ENCODE measurements at regions not wholly inside any gene's neighbourhood (a gene's known extent, or its start where the extent isn't known, plus 50 kb on each side); places are given as distances from the start of the nearest gene placed in this dataset.
"Not testable (repeated sequence)": the region's sequence is repeated elsewhere in the genome, so short reads cannot be mapped to it uniquely, and the experiment has no call there.

DNA sequence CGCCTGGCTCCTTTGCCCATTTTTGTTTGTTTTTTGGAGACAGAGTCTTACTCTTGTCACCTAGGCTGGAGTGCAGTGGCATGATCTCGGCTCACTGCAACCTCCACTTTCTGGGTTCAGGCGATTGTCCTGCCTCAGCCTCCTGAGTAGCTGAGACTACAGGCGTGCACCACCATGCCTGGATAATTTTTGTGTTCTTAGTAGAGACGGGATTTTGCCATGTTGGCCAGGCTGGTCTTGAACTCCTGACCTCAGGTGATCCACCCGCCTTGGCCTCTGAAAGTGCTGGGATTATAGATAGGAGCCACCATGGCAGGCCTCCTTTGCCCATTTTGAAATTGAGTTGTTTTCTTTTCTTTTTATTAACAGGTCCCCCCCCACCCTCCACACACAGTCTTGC is 89.4 kb upstream of the TPTE start:
- ATAC-seq: not testable (repeated sequence)

- not testable (repeated sequence) for ATAC-seq
These were observed 88.9 kb upstream of the TPTE start for GRCh38 chr21:10432456-10432855.

GRCh38 chr21:10437977-10438376 is 83.4 kb upstream of the TPTE start:
- not testable (repeated sequence) for ATAC-seq

DNA sequence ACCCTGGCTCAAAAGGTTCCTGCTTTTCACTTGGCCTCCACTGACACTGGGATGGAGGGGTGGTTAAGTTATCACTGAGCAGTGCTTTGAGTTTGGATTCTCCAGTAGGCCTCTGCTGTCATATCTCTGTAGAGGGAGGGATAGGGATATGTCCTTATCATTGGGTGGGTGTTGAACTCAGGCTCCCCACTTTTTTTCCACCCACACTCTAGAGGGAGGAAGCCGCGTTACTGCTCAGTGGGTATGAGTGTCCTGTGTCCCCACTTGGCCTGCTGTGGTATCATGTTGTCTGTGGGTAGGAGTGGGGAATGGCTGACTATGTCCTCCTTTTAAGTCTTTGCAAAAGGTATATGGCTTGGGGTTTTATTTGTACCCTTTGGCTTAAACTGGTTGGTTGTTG is 80.7 kb upstream of the TPTE start:
- ATAC-seq: peak; percentile 28 to 44

DNA sequence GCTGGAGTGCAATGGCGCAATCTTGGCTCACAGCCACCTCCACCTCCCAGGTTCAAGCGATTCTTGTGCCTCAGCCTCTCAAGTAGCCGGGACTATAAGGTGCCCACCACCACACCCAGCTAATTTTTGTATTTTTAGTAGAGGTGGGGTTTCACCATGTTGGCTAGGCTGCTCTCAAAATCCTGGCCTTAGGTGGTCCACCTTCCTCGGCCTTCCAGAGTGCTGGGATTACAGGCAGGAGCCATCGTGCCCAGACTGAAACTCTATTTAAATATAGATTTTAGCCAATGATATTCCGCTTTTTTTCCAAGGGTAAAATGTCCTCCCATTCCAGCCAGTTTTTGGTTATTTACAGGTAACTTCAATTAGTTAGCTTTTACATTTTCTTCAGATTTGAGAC is 79.4 kb upstream of the TPTE start:
- not testable (repeated sequence) for ATAC-seq

DNA sequence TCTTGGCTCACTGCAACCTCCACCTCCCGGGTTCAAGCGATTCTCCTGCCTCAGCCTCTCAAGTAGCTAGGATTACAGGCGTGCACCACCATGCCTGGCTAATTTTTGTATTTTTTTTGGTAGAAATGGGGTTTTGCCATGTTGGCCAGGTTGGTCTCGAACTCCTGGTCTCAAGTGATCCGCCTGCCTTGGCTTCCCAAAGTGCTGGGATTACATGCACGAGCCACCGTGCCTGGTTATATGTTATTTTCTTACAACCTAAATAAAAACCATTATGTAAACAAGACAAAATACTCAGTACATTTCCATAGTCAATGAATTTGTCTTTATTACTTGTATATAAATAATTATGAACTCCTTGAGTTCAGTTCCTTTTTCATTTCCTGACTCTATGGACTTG is 75.7 kb upstream of the TPTE start:
- ATAC-seq: not testable (repeated sequence)

DNA sequence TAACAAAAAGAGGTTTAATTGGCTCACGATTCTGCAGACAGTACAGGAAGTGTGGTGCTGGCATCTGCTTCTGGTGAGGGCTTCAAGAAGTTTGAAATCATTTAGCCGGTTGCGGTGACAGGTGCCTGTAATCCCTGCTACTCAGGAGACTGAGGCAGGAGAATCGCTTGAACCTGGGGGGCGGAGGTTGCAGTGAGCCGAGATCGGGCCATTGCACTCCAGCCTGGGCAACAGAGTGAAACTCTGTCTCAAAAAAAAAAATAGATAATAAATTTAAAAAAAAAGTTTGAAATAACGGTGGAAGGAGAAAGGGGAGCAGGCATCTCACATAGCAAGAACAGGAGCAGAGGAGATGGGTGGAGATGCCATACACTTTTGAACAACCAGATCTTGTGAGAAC is 71.9 kb upstream of the TPTE start:
- ATAC-seq: not testable (repeated sequence)

DNA sequence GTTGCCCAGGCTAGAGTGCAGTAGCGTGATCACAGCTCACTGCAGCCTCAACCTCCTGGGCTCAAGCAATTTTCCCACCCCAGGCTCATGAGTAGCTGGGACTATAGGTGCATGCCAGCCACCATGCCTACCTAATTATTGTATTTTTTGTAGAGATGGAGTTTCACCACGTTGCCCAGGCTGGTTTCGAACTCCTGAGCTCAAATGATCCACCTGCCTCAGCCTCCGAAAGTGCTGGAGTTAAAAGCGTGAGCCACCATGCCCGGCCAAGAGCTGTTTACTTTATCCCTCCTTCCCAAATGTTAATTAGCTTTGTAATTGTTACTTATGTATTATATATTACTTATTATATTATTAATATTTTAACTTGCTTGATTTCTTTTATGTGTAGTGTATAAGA is 70.1 kb upstream of the TPTE start:
- not testable (repeated sequence) for ATAC-seq

DNA sequence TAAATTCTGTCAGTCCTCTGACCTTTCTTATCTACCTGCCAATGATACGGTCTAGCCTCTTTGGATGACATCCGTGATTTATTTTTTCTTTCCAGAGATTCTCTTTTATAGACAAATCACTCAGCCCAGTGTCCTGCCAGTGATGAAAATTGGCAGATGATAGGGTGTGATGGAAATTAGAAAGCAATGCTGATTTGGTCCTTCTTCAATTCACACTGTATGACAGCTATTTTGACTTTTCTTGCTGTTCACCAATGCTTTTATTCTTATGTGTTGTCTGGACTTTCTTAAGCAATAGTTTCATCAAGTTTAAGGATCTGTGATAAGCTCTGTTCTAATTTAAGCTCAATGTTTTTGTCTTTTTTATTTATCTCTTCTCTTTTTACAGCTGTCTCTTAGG is 63.6 kb upstream of the TPTE start:
- ATAC-seq: not testable (repeated sequence)

GRCh38 chr21:10460957-10461356 is 60.4 kb upstream of the TPTE start:
- ATAC-seq: not testable (repeated sequence)

DNA sequence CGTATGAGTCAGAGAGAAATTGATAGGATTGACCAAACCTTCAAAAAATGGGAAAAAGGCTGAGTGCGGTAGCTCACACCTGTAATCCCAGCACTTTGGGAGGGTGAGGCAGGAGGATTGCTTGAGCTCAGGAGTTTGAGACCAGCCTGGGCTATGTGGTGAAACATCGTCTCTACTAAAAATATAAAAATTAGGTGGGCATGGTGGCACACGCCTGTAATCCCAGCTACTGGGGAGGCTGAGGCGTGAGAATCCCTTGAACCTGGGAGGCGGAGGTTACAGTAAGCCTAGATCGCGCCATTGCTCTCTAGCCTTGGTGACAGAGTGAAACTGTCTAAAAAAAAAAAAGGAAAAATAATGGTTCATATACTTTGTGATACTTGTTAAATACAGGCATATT is 59.9 kb upstream of the TPTE start:
- not testable (repeated sequence) for ATAC-seq

- no peak for ATAC-seq
These were observed 58.2 kb upstream of the TPTE start for GRCh38 chr21:10463156-10463555.

- ATAC-seq: peak in 1 of 2 donors; percentile 3
These were observed 56.4 kb upstream of the TPTE start for GRCh38 chr21:10464975-10465374.

GRCh38 chr21:10465524-10466110 is 55.8 kb upstream of the TPTE start:
- peak; percentile 6 to 29 for ATAC-seq

DNA sequence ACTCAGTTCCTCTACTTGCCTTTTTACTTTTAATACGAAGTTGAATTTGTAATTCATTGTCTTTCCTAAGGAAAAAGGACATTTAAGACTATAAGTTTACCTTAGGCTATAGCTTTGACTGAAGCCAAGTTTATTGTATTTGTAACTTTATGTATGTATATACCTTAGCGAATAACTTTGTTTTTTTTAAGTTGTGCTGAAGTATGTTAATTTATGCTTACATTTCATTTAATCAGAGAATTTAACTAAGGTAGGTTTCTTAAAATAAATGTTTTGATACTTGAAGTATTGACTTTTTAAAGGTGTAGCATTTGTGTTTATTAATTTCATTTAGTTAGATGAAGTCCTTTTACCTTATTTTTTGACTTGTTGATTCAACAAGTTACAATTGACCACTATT is 55.2 kb upstream of the TPTE start:
- no peak for ATAC-seq
